ENCODE measurements at regions not wholly inside any gene's neighbourhood (a gene's known extent, or its start where the extent isn't known, plus 50 kb on each side); places are given as distances from the start of the nearest gene placed in this dataset.

- H3K9me3 Mint-ChIP-seq = no peaks in the 10 kb centered on the region
- no peak overlapping the region for H3K4me3 ChIP-seq (ENCODE audit: low read length)
- H3K4me1 Mint-ChIP-seq = no peaks in the 10 kb centered on the region
- H3K27ac ChIP-seq (ENCODE audit: low read length) = no peak overlapping the region
- no peaks in the 10 kb centered on the region for H3K36me3 ChIP-seq (ENCODE audit: control insufficient read depth, insufficient read depth, low read length)
- no peaks in the 10 kb centered on the region for H3K9me3 ChIP-seq (ENCODE audit: control insufficient read depth, insufficient read depth, low read length)
- intact Hi-C loops (cut with micrococcal nuclease) = no loop called here
- peaks cover 21 to 37% of the 10 kb centered on the region in 2 donors for H3K27me3 Mint-ChIP-seq (ENCODE audit: low read depth in 2 of 2)
- H3K4me1 ChIP-seq (ENCODE audit: control insufficient read depth, insufficient read depth, low read length) = no peaks in the 10 kb centered on the region
- no peaks in the 10 kb centered on the region for H3K36me3 Mint-ChIP-seq
- H3K27me3 ChIP-seq (ENCODE audit: control insufficient read depth, insufficient read depth, low read length) = no peaks in the 10 kb centered on the region
- no peak for ATAC-seq
- no peak overlapping the region for H3K4me3 Mint-ChIP-seq
- no peak overlapping the region for H3K27ac Mint-ChIP-seq
- no peak for TF ChIP-seq CTCF (IDR thresholded peaks at IDR 0.05)
- DNase-seq = no peak
Measured at GRCh38 chr9:7265181-7265580, 507.4 kb downstream of the KDM4C start.

GRCh38 chr9:7259544-7260241 lies 501.9 kb downstream of the KDM4C start:
- ATAC-seq = peak in 1 of 3 donors; percentile 21
- Histone ChIP-seq H3K4me3 (ENCODE audit: low read length) (no peak overlapping the region), H3K9me3 (ENCODE audit: control insufficient read depth, insufficient read depth, low read length) (no peaks in the 10 kb centered on the region), H3K36me3 (ENCODE audit: control insufficient read depth, insufficient read depth, low read length) (no peaks in the 10 kb centered on the region), H3K4me1 (ENCODE audit: control insufficient read depth, insufficient read depth, low read length) (no peaks in the 10 kb centered on the region), H3K27me3 (ENCODE audit: control insufficient read depth, insufficient read depth, low read length) (no peaks in the 10 kb centered on the region), H3K27ac (ENCODE audit: low read length) (no peak overlapping the region)
- no peaks in the 10 kb centered on the region for H3K36me3 Mint-ChIP-seq
- H3K9me3 Mint-ChIP-seq = no peaks in the 10 kb centered on the region
- 91% methylated on average over 6 of the region's 6 CpGs for WGBS (ENCODE audit: insufficient coverage)
- H3K4me3 Mint-ChIP-seq = no peak overlapping the region
- no peak for DNase-seq
- TF ChIP-seq CTCF (IDR thresholded peaks at IDR 0.05) = no peak
- H3K4me1 Mint-ChIP-seq = no peaks in the 10 kb centered on the region
- H3K27me3 Mint-ChIP-seq (ENCODE audit: low read depth in 2 of 2) = peaks cover 15 to 40% of the 10 kb centered on the region in 2 donors
- intact Hi-C loops (cut with micrococcal nuclease) = no loop called here
- no peak overlapping the region for H3K27ac Mint-ChIP-seq

- Mint-ChIP-seq H3K27ac (no peak overlapping the region), H3K4me1 (no peaks in the 10 kb centered on the region), H3K9me3 (no peaks in the 10 kb centered on the region), H3K27me3 (ENCODE audit: low read depth in 2 of 2) (peaks cover 18 to 40% of the 10 kb centered on the region in 2 donors), H3K36me3 (no peaks in the 10 kb centered on the region), H3K4me3 (no peak overlapping the region)
- intact Hi-C loops (cut with micrococcal nuclease) = no loop called here
- no peaks in the 10 kb centered on the region for H3K9me3 ChIP-seq (ENCODE audit: control insufficient read depth, insufficient read depth, low read length)
- no peaks in the 10 kb centered on the region for H3K36me3 ChIP-seq (ENCODE audit: control insufficient read depth, insufficient read depth, low read length)
- no peak overlapping the region for H3K27ac ChIP-seq (ENCODE audit: low read length)
- no peaks in the 10 kb centered on the region for H3K4me1 ChIP-seq (ENCODE audit: control insufficient read depth, insufficient read depth, low read length)
- H3K27me3 ChIP-seq (ENCODE audit: control insufficient read depth, insufficient read depth, low read length) = no peaks in the 10 kb centered on the region
- no peak for TF ChIP-seq CTCF (IDR thresholded peaks at IDR 0.05)
- H3K4me3 ChIP-seq (ENCODE audit: low read length) = no peak overlapping the region
- no peak for ATAC-seq
- WGBS (ENCODE audit: insufficient coverage) = no CpG with 5 or more reads among the region's 3 CpGs
- DNase-seq = no peak
Measured at GRCh38 chr9:7258688-7259396, 501.1 kb downstream of the KDM4C start.
